ENCODE measurements at regions not wholly inside any gene's neighbourhood (a gene's known extent, or its start where the extent isn't known, plus 50 kb on each side); places are given as distances from the start of the nearest gene placed in this dataset.

GRCh38 chr17:68184816-68185436 is 62.9 kb upstream of the AMZ2 start:
- Mint-ChIP-seq H3K36me3 (no peaks in the 10 kb centered on the region), H3K27me3 (ENCODE audit: low read depth in 2 of 2) (no peaks in the 10 kb centered on the region), H3K4me1 (peaks cover 47 to 56% of the 10 kb centered on the region in 2 donors), H3K27ac (peak overlapping the region; percentile 94 to 95), H3K9me3 (no peaks in the 10 kb centered on the region), H3K4me3 (peak overlapping the region; percentile 92)
- ATAC-seq (peak; percentile 69 to 88 (median 77)), DNase-seq (peak; percentile 52 to 87)
- intact Hi-C loops (cut with micrococcal nuclease) = loop anchor here (5.0 kb wide), 1 partner anchor 32 kb away; no protein-coding TSS in a partner anchor
- 17% methylated on average over 3 of the region's 4 CpGs for WGBS (ENCODE audit: insufficient coverage)
- peaks cover 4% of the 10 kb centered on the region for H3K36me3 ChIP-seq (ENCODE audit: control insufficient read depth, insufficient read depth, low read length)
- no peak for TF ChIP-seq CTCF (IDR thresholded peaks at IDR 0.05)
- H3K9me3 ChIP-seq (ENCODE audit: control insufficient read depth, insufficient read depth, low read length) = peaks cover 3% of the 10 kb centered on the region
- no peaks in the 10 kb centered on the region for H3K27me3 ChIP-seq (ENCODE audit: control insufficient read depth, insufficient read depth, low read length)
- peaks cover 56% of the 10 kb centered on the region for H3K4me1 ChIP-seq (ENCODE audit: control insufficient read depth, insufficient read depth, low read length)
- no peak overlapping the region for H3K4me3 ChIP-seq (ENCODE audit: low read length)
- H3K27ac ChIP-seq (ENCODE audit: low read length) = peak overlapping the region; percentile 80

- Mint-ChIP-seq H3K27me3 (ENCODE audit: low read depth in 2 of 2) (no peaks in the 10 kb centered on the region), H3K4me1 (peaks cover 42 to 49% of the 10 kb centered on the region in 2 donors), H3K9me3 (no peaks in the 10 kb centered on the region), H3K4me3 (peak overlapping the region; percentile 49), H3K36me3 (no peaks in the 10 kb centered on the region), H3K27ac (peak overlapping the region; percentile 94 to 95)
- H3K4me3 ChIP-seq (ENCODE audit: low read length) = no peak overlapping the region
- H3K36me3 ChIP-seq (ENCODE audit: control insufficient read depth, insufficient read depth, low read length) = peaks cover 4% of the 10 kb centered on the region
- 100% methylated on average over 2 of the region's 2 CpGs for WGBS (ENCODE audit: insufficient coverage)
- no peaks in the 10 kb centered on the region for H3K27me3 ChIP-seq (ENCODE audit: control insufficient read depth, insufficient read depth, low read length)
- intact Hi-C loops (cut with micrococcal nuclease) = no loop called here
- TF ChIP-seq CTCF (IDR thresholded peaks at IDR 0.05) = no peak
- H3K27ac ChIP-seq (ENCODE audit: low read length) = peak overlapping the region; percentile 80
- H3K9me3 ChIP-seq (ENCODE audit: control insufficient read depth, insufficient read depth, low read length) = no peaks in the 10 kb centered on the region
- peaks cover 47% of the 10 kb centered on the region for H3K4me1 ChIP-seq (ENCODE audit: control insufficient read depth, insufficient read depth, low read length)
- no peak for ATAC-seq
- no peak for DNase-seq
Measured at GRCh38 chr17:68185820-68186219, 62.0 kb upstream of the AMZ2 start.

- DNase-seq (no peak), ATAC-seq (no peak)
- H3K4me3 ChIP-seq (ENCODE audit: low read length) = no peak overlapping the region
- peaks cover 2% of the 10 kb centered on the region for H3K27me3 ChIP-seq (ENCODE audit: control insufficient read depth, insufficient read depth, low read length)
- no peaks in the 10 kb centered on the region for H3K9me3 ChIP-seq (ENCODE audit: control insufficient read depth, insufficient read depth, low read length)
- H3K9me3 Mint-ChIP-seq = no peaks in the 10 kb centered on the region
- H3K4me1 ChIP-seq (ENCODE audit: control insufficient read depth, insufficient read depth, low read length) = peaks cover 5% of the 10 kb centered on the region
- TF ChIP-seq CTCF (IDR thresholded peaks at IDR 0.05) = no peak
- H3K36me3 Mint-ChIP-seq = no peaks in the 10 kb centered on the region
- H3K36me3 ChIP-seq (ENCODE audit: control insufficient read depth, insufficient read depth, low read length) = peaks cover 4% of the 10 kb centered on the region
- intact Hi-C loops (cut with micrococcal nuclease) = no loop called here
- H3K27me3 Mint-ChIP-seq (ENCODE audit: low read depth in 2 of 2) = peaks cover 0 to 7% of the 10 kb centered on the region in 2 donors
- H3K4me3 Mint-ChIP-seq = no peak overlapping the region
- H3K27ac ChIP-seq (ENCODE audit: low read length) = no peak overlapping the region
- peak overlapping the region in 1 of 2 donors; percentile 43 for H3K27ac Mint-ChIP-seq
- H3K4me1 Mint-ChIP-seq = peaks cover 17 to 26% of the 10 kb centered on the region in 2 donors
- WGBS (ENCODE audit: insufficient coverage) = 92% methylated on average over 4 of the region's 4 CpGs
Measured at GRCh38 chr17:68190495-68190894, 57.3 kb upstream of the AMZ2 start.
